H54 (cell line): ENCODE measurements at regions not wholly inside any gene's neighbourhood (a gene's known extent, or its start where the extent isn't known, plus 50 kb on each side); places are given as distances from the start of the nearest gene placed in this dataset.

ENCODE experiments used
- DNase-seq: peaks from one replicate; pipeline ENCODE4 v3.0.0; 2011; ENCODE audit warnings: low spot score, mixed read lengths; ENCODE audit not compliant: insufficient read length
- FAIRE-seq: peaks from 3 replicates; lab custom pipeline; 2011; peaks lifted over from hg19 to GRCh38; lab: Jason Lieb, UNC
- POLR2A ChIP-seq: IDR thresholded peaks from 2 replicates; pipeline ENCODE4 v1.6.1; 2011; ENCODE audit warnings: low read depth, mild to moderate bottlenecking, low read length

DNA sequence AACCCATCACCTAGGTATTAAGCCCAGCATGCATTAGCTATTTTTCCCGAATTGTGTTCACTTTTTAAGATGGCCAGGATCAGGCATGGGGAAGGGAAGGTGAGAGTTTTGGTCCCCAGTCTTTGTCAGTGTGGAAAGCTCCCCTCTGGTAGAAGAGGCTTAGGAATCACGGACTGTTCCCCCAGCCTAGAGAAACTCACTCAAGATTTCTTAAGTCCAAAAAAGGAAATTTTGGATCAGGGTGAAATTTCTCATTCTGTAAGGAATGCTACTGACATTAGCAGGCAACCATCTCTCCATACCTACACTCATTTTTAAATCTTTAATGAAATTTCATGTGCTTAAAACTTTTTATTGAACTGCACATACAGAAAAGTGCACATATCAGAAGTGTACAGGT is 70.3 kb upstream of the GALNT15 start:
- DNase-seq (no peak), FAIRE-seq (no peak)

DNA sequence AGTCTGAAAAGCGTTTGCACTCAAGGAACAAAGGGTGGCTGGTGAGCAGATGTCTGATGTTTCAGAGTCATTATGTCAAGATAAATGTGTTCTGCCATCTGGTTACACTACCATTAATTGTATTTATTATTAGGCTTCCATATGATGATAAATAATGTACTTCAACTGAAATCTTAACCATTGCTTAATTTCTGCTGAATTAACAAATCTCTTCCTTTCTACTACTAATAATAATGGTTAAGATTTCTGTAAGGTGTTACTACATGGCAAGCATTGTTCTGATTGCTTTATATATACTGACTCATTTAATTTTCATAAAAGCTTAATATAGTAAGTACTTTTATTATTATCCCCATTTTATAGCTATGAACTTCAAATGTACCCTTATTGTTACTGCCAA is 68.4 kb upstream of the GALNT15 start:
- FAIRE-seq = no peak
- DNase-seq = no peak
- no peak for TF ChIP-seq POLR2A

More for the DNA sequence above, 70.3 kb upstream of the GALNT15 start:
- no peak for TF ChIP-seq POLR2A

GRCh38 chr3:16108424-16108823 is 66.1 kb upstream of the GALNT15 start:
- FAIRE-seq (no peak), DNase-seq (no peak)
- no peak for TF ChIP-seq POLR2A

- FAIRE-seq = no peak
- no peak for DNase-seq
- TF ChIP-seq POLR2A = no peak
Measured at GRCh38 chr3:16109929-16110328, 64.6 kb upstream of the GALNT15 start.

DNA sequence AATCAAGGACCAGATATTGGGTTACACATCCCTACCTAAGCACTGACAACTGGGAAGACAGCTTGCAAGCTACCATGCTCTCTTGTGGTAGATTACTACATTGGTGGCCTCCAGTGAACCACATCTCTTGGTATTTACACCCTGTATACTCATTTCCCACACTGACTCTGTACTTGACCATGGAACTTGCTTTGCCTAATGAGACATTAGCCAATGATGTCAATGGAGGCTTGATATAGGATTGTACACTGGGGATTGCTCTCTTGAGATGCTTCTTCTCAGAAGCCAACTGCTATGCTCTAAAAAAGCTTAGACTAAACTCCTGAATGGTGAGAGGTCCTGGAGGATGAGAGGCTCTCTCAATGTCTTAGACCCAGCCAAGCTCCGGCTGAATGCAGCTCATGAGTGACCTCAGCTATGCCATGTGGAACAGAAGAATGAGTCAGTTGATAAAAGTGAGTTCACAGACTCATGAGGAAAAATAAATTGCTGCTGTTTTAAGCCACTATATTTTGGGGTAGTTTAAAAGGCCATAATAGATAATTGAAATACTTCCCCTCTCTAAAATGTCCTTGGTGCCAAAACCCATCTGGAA is 61.5 kb upstream of the GALNT15 start:
- DNase-seq (no peak), FAIRE-seq (peak; percentile 78)
- TF ChIP-seq POLR2A = no peak

GRCh38 chr3:16113704-16114103 is 60.8 kb upstream of the GALNT15 start:
- DNase-seq = no peak
- TF ChIP-seq POLR2A = no peak
- FAIRE-seq = no peak

GRCh38 chr3:16114429-16114828 is 60.1 kb upstream of the GALNT15 start:
- no peak for FAIRE-seq
- TF ChIP-seq POLR2A = no peak
- no peak for DNase-seq

GRCh38 chr3:16114930-16115329 is 59.5 kb upstream of the GALNT15 start:
- no peak for FAIRE-seq
- no peak for TF ChIP-seq POLR2A
- no peak for DNase-seq

- no peak for DNase-seq
- FAIRE-seq = no peak
- no peak for TF ChIP-seq POLR2A
Measured at GRCh38 chr3:16118396-16118795, 56.1 kb upstream of the GALNT15 start.

- TF ChIP-seq POLR2A = no peak
- FAIRE-seq (no peak), DNase-seq (no peak)
Measured at GRCh38 chr3:16119887-16120286, 54.6 kb upstream of the GALNT15 start.

DNA sequence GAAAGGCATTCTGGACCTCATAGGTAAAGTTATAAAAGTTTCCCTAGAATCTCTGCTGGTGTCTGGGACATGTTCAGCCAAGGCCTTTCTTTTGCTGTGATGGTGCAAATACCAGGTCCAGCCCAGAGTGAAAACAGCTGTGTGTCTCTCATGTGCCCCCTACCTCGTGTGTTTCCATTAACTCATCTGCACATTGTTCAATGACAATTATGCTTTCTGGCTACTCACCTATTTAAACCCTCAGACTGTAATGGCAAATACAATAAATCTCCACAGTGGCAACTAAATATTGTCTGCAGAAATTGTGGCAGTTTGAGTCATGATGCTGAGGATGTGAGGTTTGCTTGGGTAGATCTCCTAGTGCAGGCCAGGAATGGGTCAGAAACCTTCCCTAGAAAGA is 53.1 kb upstream of the GALNT15 start:
- no peak for FAIRE-seq
- TF ChIP-seq POLR2A = no peak
- no peak for DNase-seq

GRCh38 chr3:16122155-16122554 is 52.3 kb upstream of the GALNT15 start:
- FAIRE-seq = no peak
- no peak for TF ChIP-seq POLR2A
- no peak for DNase-seq

- no peak for FAIRE-seq
- no peak for TF ChIP-seq POLR2A
Measured at GRCh38 chr3:16122661-16123060, 51.8 kb upstream of the GALNT15 start.

DNA sequence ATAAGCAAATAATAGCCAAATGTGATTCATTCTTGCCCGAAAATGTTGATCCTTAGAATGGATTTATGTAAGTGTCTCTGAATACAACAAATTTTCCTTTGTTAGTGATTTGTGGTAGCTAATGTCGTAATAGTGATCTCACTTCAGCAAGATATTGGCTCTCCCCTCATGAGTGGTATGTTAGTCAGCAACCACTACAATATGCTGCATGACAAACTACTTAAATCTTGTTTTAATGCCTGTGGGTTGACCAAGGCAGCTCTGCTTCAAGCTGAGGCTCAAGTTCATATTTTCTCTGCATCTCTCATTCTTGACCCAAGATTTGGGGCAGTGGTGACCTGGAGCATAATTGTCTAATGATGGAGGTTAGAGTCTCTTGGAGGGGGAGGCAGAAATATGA is 49.8 kb upstream of the GALNT15 start:
- FAIRE-seq = peak; percentile 95
- DNase-seq = peak; percentile 53
- TF ChIP-seq POLR2A = no peak

More at GRCh38 chr3:16122661-16123060, 51.8 kb upstream of the GALNT15 start:
- no peak for DNase-seq
